ENCODE measurements at regions not wholly inside any gene's neighbourhood (a gene's known extent, or its start where the extent isn't known, plus 50 kb on each side); places are given as distances from the start of the nearest gene placed in this dataset.

GRCh38 chr1:187948170-187948794, 1119.5 kb downstream of the PLA2G4A start:
- no peak for TF ChIP-seq Cebpa-rat (IDR thresholded peaks at IDR 0.05)
- no peak overlapping the region for H3K4me3 ChIP-seq
- no peaks in the 10 kb centered on the region for H3K36me3 ChIP-seq

GRCh38 chr1:187949567-187949966, 1120.8 kb downstream of the PLA2G4A start:
- Histone ChIP-seq H3K27me3 (no peaks in the 10 kb centered on the region), H3K27ac (no peak overlapping the region), H4K20me1 (no peaks in the 10 kb centered on the region), H3K4me1 (peaks cover 6% of the 10 kb centered on the region; the same call in 1 of the 2 replicates), H3K36me3 (no peaks in the 10 kb centered on the region), H3K4me3 (no peak overlapping the region), H3K4me2 (0 out of 2 replicates have a peak overlapping the region, but pooled peaks have one; percentile 6), H3K9ac (no peak overlapping the region), H3K9me3 (peaks cover 52% of the 10 kb centered on the region)
- no peak for TF ChIP-seq Cebpa-rat (IDR thresholded peaks at IDR 0.05)

More at GRCh38 chr1:187948170-187948794, 1119.5 kb downstream of the PLA2G4A start:
- Histone ChIP-seq H3K9ac (no peak overlapping the region), H3K4me1 (peaks cover 6% of the 10 kb centered on the region; the same call in 1 of the 2 replicates), H4K20me1 (no peaks in the 10 kb centered on the region), H3K9me3 (peaks cover 55% of the 10 kb centered on the region), H3K27me3 (no peaks in the 10 kb centered on the region), H3K4me2 (no peak overlapping the region), H3K27ac (no peak overlapping the region)

- Histone ChIP-seq H4K20me1 (no peaks in the 10 kb centered on the region), H3K9ac (no peak overlapping the region), H3K9me3 (peaks cover 52% of the 10 kb centered on the region), H3K4me1 (peaks cover 6% of the 10 kb centered on the region; the same call in 1 of the 2 replicates), H3K36me3 (no peaks in the 10 kb centered on the region), H3K27ac (no peak overlapping the region), H3K4me2 (no peak overlapping the region), H3K4me3 (no peak overlapping the region), H3K27me3 (no peaks in the 10 kb centered on the region)
- no peak for TF ChIP-seq Cebpa-rat (IDR thresholded peaks at IDR 0.05)
Measured at GRCh38 chr1:187951817-187952216, 1123.1 kb downstream of the PLA2G4A start.

DNA sequence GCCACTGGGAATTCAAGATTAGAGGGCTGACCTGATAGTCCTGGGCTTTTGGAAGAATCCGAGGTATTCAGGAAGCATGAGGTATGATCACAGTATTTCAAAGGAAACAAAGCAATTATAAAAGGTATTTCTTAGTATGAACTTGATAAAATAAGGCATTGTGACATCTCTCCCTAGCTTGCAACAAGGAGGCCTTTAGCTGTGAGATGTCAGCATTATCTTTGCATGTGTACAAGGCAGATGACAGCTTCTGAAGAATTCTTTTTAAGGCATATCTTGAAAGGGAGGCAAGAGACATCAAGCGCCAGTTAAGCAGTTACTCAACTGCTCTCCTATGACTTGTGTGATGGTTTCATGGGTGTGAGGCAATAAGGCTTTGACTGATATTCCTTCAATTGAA, 1123.7 kb downstream of the PLA2G4A start:
- Histone ChIP-seq H3K9me3 (peaks cover 46% of the 10 kb centered on the region), H3K4me3 (no peak overlapping the region), H3K27me3 (no peaks in the 10 kb centered on the region), H3K36me3 (no peaks in the 10 kb centered on the region), H3K4me1 (peaks cover 6% of the 10 kb centered on the region; the same call in 1 of the 2 replicates), H3K4me2 (no peak overlapping the region), H3K27ac (no peak overlapping the region), H3K9ac (no peak overlapping the region), H4K20me1 (no peaks in the 10 kb centered on the region)
- no peak for TF ChIP-seq Cebpa-rat (IDR thresholded peaks at IDR 0.05)

DNA sequence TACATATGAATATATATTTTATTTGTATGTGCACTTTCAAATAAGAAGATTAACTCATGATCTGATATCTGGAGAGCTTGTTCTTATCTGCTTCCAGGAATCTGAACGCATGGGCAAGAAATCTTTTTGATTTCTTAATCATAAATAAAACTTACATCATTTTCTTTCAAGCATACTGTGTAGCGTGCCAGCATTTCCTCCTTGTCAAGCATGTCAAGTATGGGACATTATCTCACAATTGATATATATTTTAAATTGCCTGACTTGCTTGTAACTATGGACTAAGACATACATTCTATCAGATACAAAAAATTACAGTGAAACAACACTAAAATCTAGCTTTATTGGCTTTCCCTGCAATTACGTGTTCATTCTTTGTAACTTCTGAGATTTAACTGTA, 1128.2 kb downstream of the PLA2G4A start:
- Histone ChIP-seq H4K20me1 (no peaks in the 10 kb centered on the region), H3K27ac (no peak overlapping the region), H3K36me3 (no peaks in the 10 kb centered on the region), H3K27me3 (no peaks in the 10 kb centered on the region), H3K9ac (no peak overlapping the region), H3K4me1 (no peaks in the 10 kb centered on the region), H3K4me2 (no peak overlapping the region), H3K9me3 (peaks cover 17% of the 10 kb centered on the region), H3K4me3 (no peak overlapping the region)
- TF ChIP-seq Cebpa-rat (IDR thresholded peaks at IDR 0.05) = no peak

- Histone ChIP-seq H3K27ac (no peak overlapping the region), H3K36me3 (no peaks in the 10 kb centered on the region), H3K27me3 (no peaks in the 10 kb centered on the region), H3K9me3 (peaks cover 7% of the 10 kb centered on the region), H4K20me1 (no peaks in the 10 kb centered on the region), H3K4me3 (no peak overlapping the region), H3K9ac (no peak overlapping the region), H3K4me2 (no peak overlapping the region), H3K4me1 (no peaks in the 10 kb centered on the region)
- no peak for TF ChIP-seq Cebpa-rat (IDR thresholded peaks at IDR 0.05)
Measured at GRCh38 chr1:187958207-187958606, 1129.5 kb downstream of the PLA2G4A start.

DNA sequence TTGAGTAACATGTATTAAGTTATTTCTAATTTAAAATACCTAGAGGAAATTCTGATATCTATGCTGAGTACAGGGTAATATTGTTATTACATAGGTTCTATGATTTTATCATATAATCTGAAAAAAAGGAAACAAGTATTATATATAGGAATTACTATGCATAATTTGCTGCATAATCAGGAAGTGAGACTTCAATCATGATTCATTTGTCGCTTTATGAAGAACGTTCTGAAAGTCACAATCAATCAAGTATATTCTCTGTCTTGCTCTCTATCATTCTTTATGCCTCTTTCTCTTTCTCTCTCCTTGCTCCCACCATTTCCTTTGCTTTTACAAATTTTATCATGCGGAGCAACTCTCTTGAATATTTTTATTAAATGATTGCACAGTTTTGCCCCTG, 1130.3 kb downstream of the PLA2G4A start:
- Histone ChIP-seq H3K4me2 (no peak overlapping the region), H3K4me3 (no peak overlapping the region), H3K27me3 (no peaks in the 10 kb centered on the region), H3K9me3 (peaks cover 7% of the 10 kb centered on the region), H3K4me1 (no peaks in the 10 kb centered on the region), H4K20me1 (no peaks in the 10 kb centered on the region), H3K27ac (no peak overlapping the region), H3K9ac (no peak overlapping the region), H3K36me3 (no peaks in the 10 kb centered on the region)
- no peak for TF ChIP-seq Cebpa-rat (IDR thresholded peaks at IDR 0.05)

DNA sequence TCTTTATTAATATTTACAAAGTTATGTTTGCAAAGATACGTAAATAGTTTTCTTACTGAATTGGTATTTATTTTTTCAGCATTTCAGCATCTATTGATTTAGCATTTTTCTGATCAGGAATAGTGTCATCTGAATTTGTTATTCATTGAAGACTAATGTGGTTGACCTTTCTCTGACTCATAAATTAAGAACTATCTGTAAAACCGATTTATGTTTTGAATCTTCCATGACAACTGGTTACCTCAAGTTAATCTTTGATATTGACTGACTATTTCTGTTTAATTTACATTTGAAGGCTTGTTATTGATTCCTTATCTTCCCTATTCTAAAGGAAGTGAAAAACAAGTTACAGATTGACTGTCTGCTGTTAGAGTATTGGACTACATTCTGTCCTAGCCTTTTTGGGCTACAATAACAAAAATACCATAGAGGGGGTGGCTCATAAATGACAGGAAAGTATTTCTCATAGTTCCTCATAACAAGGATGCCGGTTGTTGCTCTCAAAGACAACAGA, 1131.4 kb downstream of the PLA2G4A start:
- Histone ChIP-seq H4K20me1 (no peaks in the 10 kb centered on the region), H3K4me1 (no peaks in the 10 kb centered on the region)

GRCh38 chr1:187961895-187962294, 1133.1 kb downstream of the PLA2G4A start:
- H3K9me3 ChIP-seq = no peaks in the 10 kb centered on the region
- TF ChIP-seq Cebpa-rat (IDR thresholded peaks at IDR 0.05) = no peak
- H3K27ac ChIP-seq = no peak overlapping the region
- no peaks in the 10 kb centered on the region for H3K27me3 ChIP-seq
- H4K20me1 ChIP-seq = no peaks in the 10 kb centered on the region
- H3K9ac ChIP-seq = no peak overlapping the region
- no peak overlapping the region for H3K4me3 ChIP-seq
- H3K4me1 ChIP-seq = no peaks in the 10 kb centered on the region
- no peaks in the 10 kb centered on the region for H3K36me3 ChIP-seq
- H3K4me2 ChIP-seq = no peak overlapping the region

More for the DNA sequence above, 1131.4 kb downstream of the PLA2G4A start:
- no peak for TF ChIP-seq Cebpa-rat (IDR thresholded peaks at IDR 0.05)
- H3K9me3 ChIP-seq = peaks cover 7% of the 10 kb centered on the region
- no peak overlapping the region for H3K27ac ChIP-seq
- H3K27me3 ChIP-seq = no peaks in the 10 kb centered on the region
- H3K36me3 ChIP-seq = no peaks in the 10 kb centered on the region
- no peak overlapping the region for H3K4me3 ChIP-seq
- no peak overlapping the region for H3K9ac ChIP-seq
- H3K4me2 ChIP-seq = no peak overlapping the region

- Histone ChIP-seq H3K9ac (no peak overlapping the region), H4K20me1 (no peaks in the 10 kb centered on the region), H3K27ac (no peak overlapping the region), H3K4me3 (no peak overlapping the region), H3K27me3 (no peaks in the 10 kb centered on the region), H3K4me2 (no peak overlapping the region), H3K36me3 (no peaks in the 10 kb centered on the region), H3K4me1 (no peaks in the 10 kb centered on the region), H3K9me3 (no peaks in the 10 kb centered on the region)
- no peak for TF ChIP-seq Cebpa-rat (IDR thresholded peaks at IDR 0.05)
Measured at GRCh38 chr1:187971851-187972250, 1143.1 kb downstream of the PLA2G4A start.

All from BLaER1 (cell line).